ENCODE measurements at regions not wholly inside any gene's neighbourhood (a gene's known extent, or its start where the extent isn't known, plus 50 kb on each side); places are given as distances from the start of the nearest gene placed in this dataset.

GRCh38 chr6:167668019-167668753 lies 158.5 kb upstream of the AFDN start:
- no peak for TF ChIP-seq CTCF (conservative IDR thresholded peaks at IDR 0.05)
- TF ChIP-seq ZFX (IDR thresholded peaks at IDR 0.05): no peak
